Lung (tissue), 11 donors: ENCODE measurements at regions not wholly inside any gene's neighbourhood (a gene's known extent, or its start where the extent isn't known, plus 50 kb on each side); places are given as distances from the start of the nearest gene placed in this dataset.

Experiments used
- ATAC-seq: fragments of 200-7000 bp; cut with Tn5 transposase; one replicate; pipeline ENCODE4 v1.9.1; 2020; ENCODE audit warnings: moderate number of reproducible peaks; ENCODE audit not compliant: insufficient read depth, low FRiP score
- DNase-seq, 3 donors: peaks; one replicate each; pipeline ENCODE4 v3.0.0-alpha.2; 2013 to 2017
- H3K27ac ChIP-seq, 2 donors: one replicate each; pipeline ENCODE4 v1.5.1; 2013; ENCODE audit warnings: mild to moderate bottlenecking in 2 of 2, moderate library complexity in 2 of 2, control low read depth in 1 of 2, inconsistent platforms in 1 of 2, low read depth in 1 of 2, low read length in 1 of 2
- H3K27me3 ChIP-seq, 3 donors: one replicate each; pipeline ENCODE4 v1.5.1; 2013; ENCODE audit warnings: low read length in 2 of 3; ENCODE audit not compliant: control insufficient read depth in 3 of 3, insufficient read depth in 3 of 3
- H3K36me3 ChIP-seq, 4 donors: one replicate each; pipeline ENCODE4 v1.5.1; 2013; ENCODE audit warnings: low read length in 4 of 4, mild to moderate bottlenecking in 1 of 4, moderate library complexity in 1 of 4; ENCODE audit not compliant: control insufficient read depth in 4 of 4, insufficient read depth in 4 of 4
- H3K4me1 ChIP-seq, 5 donors: one replicate each; pipeline ENCODE4 v1.5.1; 2013; ENCODE audit warnings: low read length in 5 of 5, mild to moderate bottlenecking in 2 of 5, moderate library complexity in 1 of 5; ENCODE audit not compliant: control insufficient read depth in 5 of 5, insufficient read depth in 5 of 5
- H3K4me3 ChIP-seq: one replicate; pipeline ENCODE4 v1.5.1; 2013; ENCODE audit warnings: mild to moderate bottlenecking, control low read depth, moderate library complexity
- H3K9ac ChIP-seq, 2 donors: one replicate each; pipeline ENCODE4 v1.5.1; 2013; ENCODE audit warnings: low read length in 2 of 2, control low read depth in 1 of 2; ENCODE audit not compliant: insufficient read depth in 1 of 2
- H3K9me3 ChIP-seq, 4 donors: one replicate each; pipeline ENCODE4 v1.5.1; 2013; ENCODE audit warnings: low read length in 3 of 4, mild to moderate bottlenecking in 1 of 4, moderate library complexity in 1 of 4; ENCODE audit not compliant: control insufficient read depth in 4 of 4, insufficient read depth in 3 of 4
- WGBS, 2 donors: extraction: QIAGEN DNeasy Blood & Tissue Kit; methylation state at CpG; one replicate each; pipeline ENCODE4 v1.1.7; 2013; 5-methylcytosine and 5-hydroxymethylcytosine counted together
- TF ChIP-seq, protein P1 (sequence below): IDR thresholded peaks from 2 replicates; pipeline ENCODE4 v1.5.1; 2012; ENCODE audit warnings: mild to moderate bottlenecking; ENCODE audit errors: control extremely low read depth, extremely low read depth
- donor health status: control.
- donor health status: control.
- donor health status: Bipolar disorder and iron deficiency.
- donor health status: healthy.
- donor health status: DM: yes; HTN: yes; CAD: no.

DNA sequence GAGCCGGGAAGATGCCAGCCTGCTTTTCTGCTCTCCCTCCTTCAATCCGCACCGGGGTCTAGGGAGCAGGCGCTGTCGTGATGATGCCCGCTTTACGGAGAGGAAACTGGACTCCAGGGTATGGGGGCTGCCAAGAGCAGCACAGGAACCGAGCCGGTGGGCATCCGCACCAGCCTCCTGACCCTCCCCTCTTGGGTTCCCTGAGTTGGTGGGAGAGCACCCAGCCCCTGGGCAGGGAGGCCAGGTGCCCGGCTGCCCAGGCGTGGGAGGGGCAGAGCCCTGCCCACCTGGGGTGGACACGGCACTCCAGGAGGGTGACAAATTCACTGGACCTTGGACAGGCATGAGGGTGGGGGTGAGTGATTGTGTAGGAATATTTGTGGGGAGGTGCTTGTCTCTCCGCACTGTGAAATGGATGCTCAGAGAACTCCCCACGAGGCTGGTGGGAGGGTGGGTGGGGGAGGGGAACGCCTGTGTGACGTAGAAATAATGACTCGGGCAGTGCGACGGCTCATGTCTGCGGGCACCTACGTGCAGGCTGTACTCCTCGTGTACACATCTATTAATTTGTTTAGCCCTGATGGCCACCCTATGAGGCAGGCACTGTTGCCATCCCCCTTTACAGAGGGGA, 173.4 kb downstream of the BMP7 start:
- TF ChIP-seq, protein P1, sequence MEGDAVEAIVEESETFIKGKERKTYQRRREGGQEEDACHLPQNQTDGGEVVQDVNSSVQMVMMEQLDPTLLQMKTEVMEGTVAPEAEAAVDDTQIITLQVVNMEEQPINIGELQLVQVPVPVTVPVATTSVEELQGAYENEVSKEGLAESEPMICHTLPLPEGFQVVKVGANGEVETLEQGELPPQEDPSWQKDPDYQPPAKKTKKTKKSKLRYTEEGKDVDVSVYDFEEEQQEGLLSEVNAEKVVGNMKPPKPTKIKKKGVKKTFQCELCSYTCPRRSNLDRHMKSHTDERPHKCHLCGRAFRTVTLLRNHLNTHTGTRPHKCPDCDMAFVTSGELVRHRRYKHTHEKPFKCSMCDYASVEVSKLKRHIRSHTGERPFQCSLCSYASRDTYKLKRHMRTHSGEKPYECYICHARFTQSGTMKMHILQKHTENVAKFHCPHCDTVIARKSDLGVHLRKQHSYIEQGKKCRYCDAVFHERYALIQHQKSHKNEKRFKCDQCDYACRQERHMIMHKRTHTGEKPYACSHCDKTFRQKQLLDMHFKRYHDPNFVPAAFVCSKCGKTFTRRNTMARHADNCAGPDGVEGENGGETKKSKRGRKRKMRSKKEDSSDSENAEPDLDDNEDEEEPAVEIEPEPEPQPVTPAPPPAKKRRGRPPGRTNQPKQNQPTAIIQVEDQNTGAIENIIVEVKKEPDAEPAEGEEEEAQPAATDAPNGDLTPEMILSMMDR: no peak
- ATAC-seq: no peak
- H3K27me3 ChIP-seq: no peaks in the 10 kb centered on the region
- no peak for DNase-seq
- WGBS, 2 donors: 83 to 88% methylated on average over 23 of the region's 23 CpGs
- H3K4me3 ChIP-seq: no peak overlapping the region
- no peaks in the 10 kb centered on the region for H3K9me3 ChIP-seq
- H3K4me1 ChIP-seq: no peaks in the 10 kb centered on the region
- H3K27ac ChIP-seq: no peak overlapping the region
- H3K9ac ChIP-seq: no peak overlapping the region
- H3K36me3 ChIP-seq: no peaks in the 10 kb centered on the region

DNA sequence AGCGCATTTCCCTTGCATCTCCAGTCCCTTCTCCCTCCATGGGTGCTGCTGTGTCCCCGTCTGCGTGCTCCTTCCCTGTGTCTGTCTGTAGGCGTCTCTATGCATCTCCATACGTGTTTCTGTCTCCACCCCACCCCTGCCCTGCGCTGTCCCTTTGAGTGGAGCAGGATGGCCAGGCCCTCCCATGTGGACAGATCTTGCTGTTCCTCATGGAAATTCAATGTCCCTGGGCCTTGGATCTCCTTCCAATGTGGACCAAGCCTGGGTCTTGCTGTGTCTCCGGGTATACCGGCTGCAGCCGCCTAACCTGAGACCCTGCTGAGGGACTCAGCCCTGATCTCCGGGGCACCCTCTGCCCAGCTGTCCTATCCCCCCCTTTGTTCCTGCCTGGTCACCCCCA, 172.7 kb downstream of the BMP7 start:
- ATAC-seq (no peak), DNase-seq (no peak)
- Histone ChIP-seq H3K27me3 (no peaks in the 10 kb centered on the region), H3K4me3 (no peak overlapping the region), H3K4me1 (no peaks in the 10 kb centered on the region), H3K9ac (no peak overlapping the region), H3K27ac (no peak overlapping the region), H3K36me3 (no peaks in the 10 kb centered on the region), H3K9me3 (no peaks in the 10 kb centered on the region)
- TF ChIP-seq, protein P1: no peak
- WGBS, 2 donors: 89 to 90% methylated on average over 10 of the region's 10 CpGs

DNA sequence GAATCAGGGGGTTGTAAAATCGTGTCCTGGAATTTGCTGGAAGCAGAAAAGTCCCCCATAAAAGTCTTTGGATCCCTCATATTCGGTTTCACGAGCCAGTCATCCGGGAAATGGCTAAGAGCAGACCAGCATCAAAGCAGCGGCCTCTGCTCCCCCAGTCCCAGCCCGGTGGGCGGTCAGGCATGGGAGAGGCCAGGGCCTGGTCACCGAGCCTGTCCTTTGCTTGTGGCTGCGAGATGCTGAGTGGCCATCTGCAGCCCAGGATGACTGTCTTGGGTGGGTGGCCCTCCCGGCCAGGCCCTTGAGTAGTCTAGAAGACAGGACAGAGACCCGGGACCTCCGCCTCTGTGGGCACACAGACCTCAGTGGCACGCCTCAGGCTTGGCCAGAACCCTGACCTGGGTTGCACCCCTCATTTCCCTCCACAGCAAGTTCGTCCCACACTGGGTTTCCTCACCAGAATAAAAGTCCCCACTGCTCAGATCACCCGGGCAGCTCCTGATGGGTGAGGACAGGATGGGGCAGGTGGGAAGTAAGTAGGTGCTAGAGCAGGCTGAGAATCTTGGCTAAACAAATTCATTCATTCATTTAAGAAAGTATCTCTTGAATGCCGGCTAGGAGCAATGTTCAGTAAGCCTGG, 172.1 kb downstream of the BMP7 start:
- DNase-seq (no peak), ATAC-seq (no peak)
- H3K9me3 ChIP-seq: no peaks in the 10 kb centered on the region
- TF ChIP-seq, protein P1: no peak
- H3K36me3 ChIP-seq: no peaks in the 10 kb centered on the region
- H3K27me3 ChIP-seq: no peaks in the 10 kb centered on the region
- WGBS, 2 donors: 83 to 87% methylated on average over 16 of the region's 16 CpGs
- H3K4me1 ChIP-seq: no peaks in the 10 kb centered on the region
- no peak overlapping the region for H3K4me3 ChIP-seq
- no peak overlapping the region for H3K27ac ChIP-seq
- H3K9ac ChIP-seq: no peak overlapping the region
